ENCODE measurements at regions not wholly inside any gene's neighbourhood (a gene's known extent, or its start where the extent isn't known, plus 50 kb on each side); places are given as distances from the start of the nearest gene placed in this dataset.
A peak's percentile ranks its signal among the peaks of the same experiment; 100 is the strongest.

GRCh38 chr18:45441110-45441847 is 174.0 kb upstream of the SLC14A2 start:
- no peak for TF ChIP-seq ZFX (IDR thresholded peaks at IDR 0.05)
- TF ChIP-seq CTCF (conservative IDR thresholded peaks at IDR 0.05) = peak; percentile 46
- no peak overlapping the region for H3K27ac ChIP-seq

DNA sequence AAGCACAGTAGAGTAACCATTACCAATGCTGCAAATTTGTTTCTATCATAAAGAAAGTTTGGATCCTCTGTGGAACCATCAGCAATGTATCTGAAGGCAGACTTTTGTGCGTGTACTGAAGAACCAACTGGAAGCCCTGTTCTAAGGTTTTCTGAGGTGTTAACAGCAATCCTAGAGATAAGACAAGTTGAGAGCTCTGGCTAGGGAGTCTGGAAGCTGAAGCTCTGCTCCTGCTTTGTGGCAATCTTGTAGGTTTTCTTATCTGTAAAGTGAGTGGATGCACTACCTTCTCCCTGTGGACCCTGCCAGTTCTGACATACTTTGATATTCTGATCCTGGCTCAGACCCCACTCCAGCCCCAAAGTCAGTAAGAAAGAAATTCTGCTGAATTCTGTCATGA is 171.2 kb upstream of the SLC14A2 start:
- H3K27ac ChIP-seq = no peak overlapping the region
- no peak for TF ChIP-seq ZFX (IDR thresholded peaks at IDR 0.05)
- TF ChIP-seq CTCF (conservative IDR thresholded peaks at IDR 0.05) = no peak

GRCh38 chr18:45447355-45448265 is 167.7 kb upstream of the SLC14A2 start:
- TF ChIP-seq ZFX (IDR thresholded peaks at IDR 0.05) = no peak
- no peak for TF ChIP-seq CTCF (conservative IDR thresholded peaks at IDR 0.05)
- no peak overlapping the region for H3K27ac ChIP-seq

GRCh38 chr18:45448871-45449270 is 166.4 kb upstream of the SLC14A2 start:
- H3K27ac ChIP-seq = no peak overlapping the region
- TF ChIP-seq CTCF (conservative IDR thresholded peaks at IDR 0.05) (no peak), ZFX (IDR thresholded peaks at IDR 0.05) (no peak)

DNA sequence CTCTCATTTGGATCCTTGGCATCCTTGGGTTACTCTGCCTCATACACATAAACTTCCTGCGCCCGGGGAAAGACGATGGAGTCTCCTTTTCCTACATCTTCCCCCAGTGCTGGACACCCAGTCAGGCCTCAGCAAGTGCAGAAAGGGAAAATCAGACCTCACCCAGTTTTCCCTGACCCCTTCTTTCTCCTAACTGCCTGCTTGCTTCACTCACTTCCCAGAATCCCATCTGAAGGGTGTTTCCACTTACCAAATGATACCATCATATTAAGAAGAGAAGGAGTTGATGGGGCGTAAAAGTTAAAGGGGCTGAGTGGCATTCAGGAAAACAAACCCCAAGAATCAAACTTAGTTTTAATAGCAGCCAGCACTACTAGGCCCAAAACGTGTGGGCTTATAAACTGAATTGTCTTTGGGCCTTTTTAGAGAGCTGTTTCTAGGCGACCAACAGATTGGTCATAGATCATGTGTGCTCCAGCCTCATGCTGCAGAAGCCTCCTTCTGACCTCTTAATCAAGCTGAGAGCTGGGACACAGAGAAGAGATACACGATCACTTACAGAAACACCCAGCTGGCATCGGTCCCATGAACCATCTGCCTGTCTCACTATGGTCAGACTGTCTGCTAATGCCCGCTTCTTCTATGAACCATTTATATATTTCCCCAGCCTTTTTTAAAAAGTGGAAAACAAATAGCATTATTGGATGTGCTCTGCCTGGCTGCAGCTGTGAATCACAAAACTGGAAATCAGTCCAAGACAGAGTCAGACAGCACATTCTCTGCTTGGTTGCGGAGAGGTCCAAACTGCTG is 165.7 kb upstream of the SLC14A2 start:
- H3K27ac ChIP-seq = no peak overlapping the region
- TF ChIP-seq ZFX (IDR thresholded peaks at IDR 0.05) = no peak
- no peak for TF ChIP-seq CTCF (conservative IDR thresholded peaks at IDR 0.05)

DNA sequence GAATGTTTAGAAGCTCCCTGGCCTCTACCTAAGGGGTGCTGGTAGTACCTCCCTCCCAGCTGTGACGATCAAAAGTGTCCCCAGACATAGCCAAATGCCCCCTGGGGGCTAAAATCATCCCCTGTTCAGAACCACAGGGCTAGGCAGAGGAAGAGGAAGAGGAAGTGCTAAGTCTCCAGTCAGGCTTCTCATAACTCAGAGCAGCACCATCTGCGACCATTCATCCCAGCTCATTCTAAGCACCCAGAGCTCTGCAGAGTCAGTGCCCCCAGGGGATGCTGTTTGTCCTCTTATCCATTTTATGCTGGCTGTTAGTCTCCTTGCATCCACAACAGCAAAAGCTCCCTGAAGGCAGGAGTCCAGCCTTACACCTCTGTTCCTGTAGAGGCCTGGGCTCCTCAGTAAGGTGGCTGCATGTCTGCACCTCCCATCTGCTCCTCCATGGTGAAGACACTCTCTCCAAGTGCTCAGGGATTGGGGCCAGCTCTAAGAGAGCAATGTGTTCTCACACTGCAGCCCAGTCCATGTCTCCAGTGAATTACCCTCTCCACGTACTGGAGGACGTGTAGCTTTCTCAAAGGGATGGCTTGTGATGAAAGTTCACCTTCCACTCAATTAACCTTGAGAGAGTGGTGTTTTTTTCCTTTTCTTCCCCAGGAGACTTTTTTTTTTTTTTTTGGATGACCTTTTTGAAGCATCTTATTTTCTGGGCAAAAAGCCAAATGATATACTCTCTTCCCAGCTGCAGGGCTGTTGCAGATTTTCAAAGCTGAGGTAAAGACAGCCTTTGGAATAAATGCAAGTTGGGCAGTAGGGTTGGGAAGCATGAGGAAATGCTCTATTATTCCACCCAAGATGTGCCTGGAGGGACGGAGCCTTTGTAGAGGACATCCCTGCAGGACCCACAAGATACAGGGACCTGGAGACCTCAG is 158.9 kb upstream of the SLC14A2 start:
- no peak overlapping the region for H3K27ac ChIP-seq
- TF ChIP-seq ZFX (IDR thresholded peaks at IDR 0.05) (no peak), CTCF (conservative IDR thresholded peaks at IDR 0.05) (no peak)

All from C4-2B (cell line).